GM23248 (cell line): ENCODE measurements at regions not wholly inside any gene's neighbourhood (a gene's known extent, or its start where the extent isn't known, plus 50 kb on each side); places are given as distances from the start of the nearest gene placed in this dataset.

ENCODE experiments used
- DNase-seq: peaks from one replicate; pipeline ENCODE4 v3.0.0-alpha.2; 2015
- H2AFZ ChIP-seq: fragments of 200-600 bp; sonication (generic); 2 replicates; pipeline ENCODE4 v1.6.1; 2016; ENCODE audit warnings: antibody characterized with exemption
- H3F3A ChIP-seq: fragments of 200-600 bp; sonication (generic); 2 replicates; pipeline ENCODE4 v1.6.1; 2016; ENCODE audit warnings: mild to moderate bottlenecking, antibody characterized with exemption, mixed run types; ENCODE audit not compliant: insufficient read depth
- H3K27ac ChIP-seq: fragments of 200-600 bp; sonication (generic); 2 replicates; pipeline ENCODE4 v1.5.1; 2016; ENCODE audit warnings: mild to moderate bottlenecking
- H3K27me3 ChIP-seq: fragments of 200-600 bp; sonication (generic); replicated peaks from 2 replicates; pipeline ENCODE4 v1.6.1; 2016; ENCODE audit warnings: mild to moderate bottlenecking; ENCODE audit not compliant: insufficient read depth
- H3K36me3 ChIP-seq: fragments of 200-600 bp; sonication (generic); 2 replicates; pipeline ENCODE4 v1.6.1; 2016; ENCODE audit warnings: low read depth, mild to moderate bottlenecking
- H3K4me1 ChIP-seq: fragments of 200-600 bp; sonication (generic); 2 replicates; pipeline ENCODE4 v1.6.1; 2016; ENCODE audit warnings: mild to moderate bottlenecking; ENCODE audit not compliant: insufficient read depth
- H3K4me2 ChIP-seq: fragments of 200-600 bp; sonication (generic); one replicate; pipeline ENCODE4 v1.6.1; 2016; ENCODE audit warnings: mild to moderate bottlenecking; ENCODE audit not compliant: unreplicated experiment
- H3K4me3 ChIP-seq: fragments of 200-600 bp; sonication (generic); 2 replicates; pipeline ENCODE4 v1.5.1; 2016; ENCODE audit warnings: mild to moderate bottlenecking
- H3K79me2 ChIP-seq: fragments of 200-600 bp; sonication (generic); 2 replicates; pipeline ENCODE4 v1.6.1; 2016; ENCODE audit warnings: mild to moderate bottlenecking; ENCODE audit not compliant: insufficient read depth
- H3K9ac ChIP-seq: fragments of 200-600 bp; sonication (generic); 2 replicates; pipeline ENCODE4 v1.6.1; 2016; ENCODE audit warnings: mild to moderate bottlenecking
- H3K9me2 ChIP-seq: fragments of 200-600 bp; sonication (generic); 2 replicates; pipeline ENCODE4 v1.6.1; 2016; ENCODE audit warnings: mixed run types, mild to moderate bottlenecking, moderate library complexity; ENCODE audit not compliant: insufficient read depth
- H3K9me3 ChIP-seq: fragments of 200-600 bp; sonication (generic); one replicate; pipeline ENCODE4 v1.6.1; 2017; ENCODE audit warnings: low read depth
- H4K20me1 ChIP-seq: fragments of 200-600 bp; sonication (generic); 2 replicates; pipeline ENCODE4 v1.6.0; 2016; ENCODE audit not compliant: insufficient read depth
- EZH2 ChIP-seq: fragments of 200-600 bp; sonication (generic); IDR thresholded peaks from 2 replicates; pipeline ENCODE4 v1.6.1; 2018; ENCODE audit warnings: antibody characterized with exemption, mild to moderate bottlenecking; ENCODE audit not compliant: insufficient read depth, poor library complexity, severe bottlenecking
- EZH2phosphoT487 ChIP-seq: fragments of 200-600 bp; sonication (generic); IDR thresholded peaks from 2 replicates; pipeline ENCODE4 v1.6.1; 2018; ENCODE audit warnings: antibody characterized with exemption, moderate library complexity, mild to moderate bottlenecking, low read depth; ENCODE audit not compliant: insufficient read depth
- WGBS, 2 experiments: methylation state at CpG; one replicate each; pipeline ENCODE4 v1.1.6; 2015 to 2017; ENCODE audit warnings: low lambda C conversion rate in 2 of 2, low coverage in 1 of 2; ENCODE audit errors: missing lambda C conversion rate in 2 of 2; 5-methylcytosine and 5-hydroxymethylcytosine counted together
- in situ Hi-C: fragments of 300-500 bp; cut with MboI; formaldehyde crosslinking; loops from 2 replicates; pipeline ENCODE4 v1.15.0; 2020

- Histone ChIP-seq H3K4me3 (no peak overlapping the region), H3K27me3 (no peaks in the 10 kb centered on the region), H3K9me2 (no peaks in the 10 kb centered on the region), H3F3A (no peaks in the 10 kb centered on the region), H3K4me1 (no peaks in the 10 kb centered on the region), H3K36me3 (no peaks in the 10 kb centered on the region), H3K9ac (no peak overlapping the region), H3K79me2 (no peaks in the 10 kb centered on the region), H3K27ac (no peak overlapping the region), H3K9me3 (no peaks in the 10 kb centered on the region), H2AFZ (no peak overlapping the region), H3K4me2 (no peak overlapping the region), H4K20me1 (no peaks in the 10 kb centered on the region)
- in situ Hi-C loops: no loop called here
- WGBS, 2 experiments: 47 to 51% methylated on average over 3 of the region's 3 CpGs
- TF ChIP-seq EZH2phosphoT487 (no peak), EZH2 (no peak)
- no peak for DNase-seq
Measured at GRCh38 chr11:112839051-112839450, 122.2 kb upstream of the NCAM1 start.

DNA sequence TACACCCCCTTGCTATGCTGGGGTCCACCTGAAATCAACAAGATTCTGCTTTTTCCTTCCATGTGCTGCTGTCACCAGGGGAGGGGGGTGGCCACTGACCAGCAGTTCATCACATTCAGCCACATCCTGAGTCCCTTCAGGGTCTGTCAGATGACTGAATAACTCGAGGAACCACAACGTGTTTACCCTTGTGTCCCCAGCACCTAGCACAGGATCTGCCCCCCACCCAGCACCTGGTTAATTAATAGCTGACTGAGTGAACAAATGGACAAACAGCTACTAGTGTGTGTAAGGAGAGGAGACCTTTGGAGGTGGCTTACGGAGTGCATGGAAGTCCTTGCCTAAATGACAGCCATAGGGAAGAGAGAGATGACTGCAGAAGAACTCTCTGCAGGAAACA, 119.5 kb upstream of the NCAM1 start:
- H3K9me3 ChIP-seq: no peaks in the 10 kb centered on the region
- in situ Hi-C loops: no loop called here
- H3K4me2 ChIP-seq: no peak overlapping the region
- no peaks in the 10 kb centered on the region for H3K9me2 ChIP-seq
- H2AFZ ChIP-seq: no peak overlapping the region
- H3K9ac ChIP-seq: no peak overlapping the region
- no peaks in the 10 kb centered on the region for H3K4me1 ChIP-seq
- H3K36me3 ChIP-seq: no peaks in the 10 kb centered on the region
- no peak overlapping the region for H3K27ac ChIP-seq
- no peaks in the 10 kb centered on the region for H3K79me2 ChIP-seq
- no peaks in the 10 kb centered on the region for H4K20me1 ChIP-seq
- no peaks in the 10 kb centered on the region for H3K27me3 ChIP-seq
- TF ChIP-seq EZH2: no peak
- no peak for TF ChIP-seq EZH2phosphoT487
- WGBS, 2 experiments: 25 to 35% methylated on average over 3 of the region's 3 CpGs
- no peak for DNase-seq
- no peaks in the 10 kb centered on the region for H3F3A ChIP-seq
- H3K4me3 ChIP-seq: no peak overlapping the region

DNA sequence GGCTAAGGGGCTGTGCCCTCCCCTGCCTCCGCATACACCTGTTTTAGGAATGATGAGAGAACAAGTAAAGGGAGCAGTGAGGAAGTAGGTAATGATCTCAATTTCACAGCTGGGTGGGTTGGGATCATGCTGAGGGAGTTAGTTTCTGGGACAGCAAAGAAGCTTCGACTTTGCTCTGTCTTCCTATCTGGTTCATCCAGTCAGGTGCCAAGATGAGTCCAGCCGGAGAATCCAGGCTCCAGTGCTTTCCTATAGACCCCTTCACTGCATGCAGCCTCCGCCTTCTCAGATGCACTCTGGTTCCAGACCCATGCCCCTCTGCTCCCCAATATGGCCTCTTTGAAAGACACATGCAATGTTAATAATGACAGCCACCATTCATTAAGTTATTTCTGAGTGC, 119.1 kb upstream of the NCAM1 start:
- no peak overlapping the region for H3K9ac ChIP-seq
- H2AFZ ChIP-seq: no peak overlapping the region
- no peaks in the 10 kb centered on the region for H3F3A ChIP-seq
- no peak overlapping the region for H3K4me2 ChIP-seq
- no peaks in the 10 kb centered on the region for H3K9me2 ChIP-seq
- no peaks in the 10 kb centered on the region for H3K4me1 ChIP-seq
- in situ Hi-C loops: no loop called here
- H3K79me2 ChIP-seq: no peaks in the 10 kb centered on the region
- no peaks in the 10 kb centered on the region for H4K20me1 ChIP-seq
- H3K36me3 ChIP-seq: no peaks in the 10 kb centered on the region
- no peak for DNase-seq
- 49 to 67% methylated on average over 4 of the region's 4 CpGs for WGBS, 2 experiments
- H3K27ac ChIP-seq: no peak overlapping the region
- H3K9me3 ChIP-seq: no peaks in the 10 kb centered on the region
- TF ChIP-seq EZH2: no peak
- TF ChIP-seq EZH2phosphoT487: no peak
- no peak overlapping the region for H3K4me3 ChIP-seq
- H3K27me3 ChIP-seq: no peaks in the 10 kb centered on the region

GRCh38 chr11:112844517-112844916, 116.7 kb upstream of the NCAM1 start:
- no peaks in the 10 kb centered on the region for H3F3A ChIP-seq
- H4K20me1 ChIP-seq: no peaks in the 10 kb centered on the region
- TF ChIP-seq EZH2phosphoT487: no peak
- no peak for TF ChIP-seq EZH2
- in situ Hi-C loops: no loop called here
- no peaks in the 10 kb centered on the region for H3K79me2 ChIP-seq
- no peaks in the 10 kb centered on the region for H3K27me3 ChIP-seq
- no peak overlapping the region for H3K9ac ChIP-seq
- no peaks in the 10 kb centered on the region for H3K36me3 ChIP-seq
- H3K4me1 ChIP-seq: no peaks in the 10 kb centered on the region
- DNase-seq: no peak
- no peak overlapping the region for H3K27ac ChIP-seq
- no peak overlapping the region for H3K4me2 ChIP-seq
- no peak overlapping the region for H2AFZ ChIP-seq
- no peaks in the 10 kb centered on the region for H3K9me3 ChIP-seq
- H3K9me2 ChIP-seq: no peaks in the 10 kb centered on the region
- no peak overlapping the region for H3K4me3 ChIP-seq

GRCh38 chr11:112847568-112847967, 113.7 kb upstream of the NCAM1 start:
- no peak overlapping the region for H3K27ac ChIP-seq
- 59 to 67% methylated on average over 4 of the region's 4 CpGs for WGBS, 2 experiments

More at GRCh38 chr11:112847568-112847967, 113.7 kb upstream of the NCAM1 start:
- Histone ChIP-seq H3K4me2 (no peak overlapping the region), H3K4me3 (no peak overlapping the region), H3K36me3 (no peaks in the 10 kb centered on the region), H3F3A (no peaks in the 10 kb centered on the region), H4K20me1 (no peaks in the 10 kb centered on the region), H2AFZ (no peak overlapping the region), H3K9me3 (no peaks in the 10 kb centered on the region), H3K9ac (no peak overlapping the region), H3K27me3 (no peaks in the 10 kb centered on the region), H3K79me2 (no peaks in the 10 kb centered on the region), H3K4me1 (no peaks in the 10 kb centered on the region), H3K9me2 (no peaks in the 10 kb centered on the region)
- DNase-seq: no peak
- in situ Hi-C loops: no loop called here
- TF ChIP-seq EZH2 (no peak), EZH2phosphoT487 (no peak)
